C4-2B (cell line): ENCODE measurements at regions not wholly inside any gene's neighbourhood (a gene's known extent, or its start where the extent isn't known, plus 50 kb on each side); places are given as distances from the start of the nearest gene placed in this dataset.

Experiments
- CTCF ChIP-seq: fragments of 450-650 bp; conservative IDR thresholded peaks from 2 replicates; pipeline ENCODE4 v1.5.1; 2017; ENCODE audit warnings: mild to moderate bottlenecking
- ZFX ChIP-seq: fragments of 450-650 bp; IDR thresholded peaks from 2 replicates; pipeline ENCODE4 v1.6.1; 2017

DNA sequence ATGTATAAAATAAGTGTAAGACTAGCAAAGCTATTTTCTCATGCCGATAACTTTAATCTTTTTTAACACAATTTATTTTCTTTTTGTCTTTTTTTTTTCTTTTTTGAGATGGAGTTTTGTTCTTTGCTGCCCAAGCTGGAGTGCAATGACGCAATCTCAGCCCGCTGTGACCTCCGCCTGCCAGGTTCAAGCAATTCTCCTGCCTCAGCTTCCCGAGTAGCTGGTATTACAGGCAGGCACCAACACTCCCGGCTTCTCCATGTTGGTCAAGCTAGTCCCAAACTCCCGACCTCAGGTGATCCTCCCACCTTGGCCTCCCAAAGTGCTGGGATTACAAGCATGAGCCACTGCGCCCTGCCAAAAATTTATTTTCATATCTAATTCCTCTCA is 164.2 kb upstream of the SLIT2 start:
- no peak for TF ChIP-seq CTCF
- no peak for TF ChIP-seq ZFX
